ENCODE measurements at regions not wholly inside any gene's neighbourhood (a gene's known extent, or its start where the extent isn't known, plus 50 kb on each side); places are given as distances from the start of the nearest gene placed in this dataset.
"Not testable (repeated sequence)": the region's sequence is repeated elsewhere in the genome, so short reads cannot be mapped to it uniquely, and the experiment has no call there.

DNA sequence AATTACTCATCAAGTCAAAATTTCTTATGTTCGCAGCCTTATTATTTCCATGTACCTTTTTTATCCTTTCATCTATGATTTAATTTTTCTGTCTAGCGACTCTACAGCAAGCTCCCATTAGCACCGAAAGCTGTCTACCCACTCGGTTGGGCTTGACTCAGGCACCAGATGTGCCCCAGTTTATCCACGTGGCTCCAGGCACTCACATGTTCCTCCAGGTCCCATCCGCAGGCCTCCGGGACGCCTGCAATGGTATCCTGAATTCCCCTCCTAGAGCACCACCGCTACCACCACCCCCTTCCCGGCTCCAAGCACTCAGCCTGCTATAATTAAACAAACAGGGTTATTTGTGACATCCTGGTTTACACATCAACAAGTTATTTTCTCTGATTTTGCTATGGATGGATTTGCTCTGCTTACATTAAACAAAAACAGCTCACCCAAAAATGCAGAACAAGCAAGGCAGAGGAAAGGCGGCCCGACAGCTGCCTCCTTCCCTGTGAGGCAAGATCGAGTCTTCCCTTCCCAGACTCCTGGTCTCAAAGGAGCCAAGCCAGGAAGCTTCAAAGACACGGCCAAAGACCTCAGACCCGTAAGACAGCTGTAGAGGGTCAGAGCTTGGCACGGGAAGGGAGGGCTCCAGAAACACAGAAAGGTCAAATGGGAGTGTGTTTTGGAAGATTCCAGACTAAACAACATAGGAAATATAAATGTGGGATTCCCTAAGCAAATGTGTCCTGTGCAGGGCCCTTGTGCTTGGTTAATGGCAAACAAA is 253.8 kb downstream of the TTC8 start:
- no peak for DNase-seq

DNA sequence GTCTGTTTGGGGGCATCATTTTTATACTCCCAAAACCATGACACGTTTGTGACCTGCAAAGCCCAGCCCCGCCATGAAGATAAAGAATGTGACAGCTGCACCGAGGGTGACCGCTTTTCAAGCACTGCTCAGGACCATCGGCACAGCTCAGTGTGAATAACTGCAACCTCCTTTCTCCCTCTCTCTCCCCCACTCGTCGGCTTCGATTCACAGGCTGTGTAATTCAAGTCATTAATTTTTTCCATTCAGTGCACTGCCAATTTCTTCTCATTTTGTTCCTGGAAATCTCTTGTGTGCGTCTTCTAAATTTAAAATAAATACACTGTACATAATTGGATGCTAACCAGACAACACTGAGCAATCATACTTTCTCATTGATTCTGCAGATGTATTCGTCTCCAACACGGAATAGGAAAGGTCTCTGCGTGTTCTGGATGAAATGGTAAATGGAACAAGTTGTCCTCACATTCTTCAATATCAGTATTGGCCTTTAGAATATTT is 260.8 kb downstream of the TTC8 start:
- no peak for DNase-seq

DNA sequence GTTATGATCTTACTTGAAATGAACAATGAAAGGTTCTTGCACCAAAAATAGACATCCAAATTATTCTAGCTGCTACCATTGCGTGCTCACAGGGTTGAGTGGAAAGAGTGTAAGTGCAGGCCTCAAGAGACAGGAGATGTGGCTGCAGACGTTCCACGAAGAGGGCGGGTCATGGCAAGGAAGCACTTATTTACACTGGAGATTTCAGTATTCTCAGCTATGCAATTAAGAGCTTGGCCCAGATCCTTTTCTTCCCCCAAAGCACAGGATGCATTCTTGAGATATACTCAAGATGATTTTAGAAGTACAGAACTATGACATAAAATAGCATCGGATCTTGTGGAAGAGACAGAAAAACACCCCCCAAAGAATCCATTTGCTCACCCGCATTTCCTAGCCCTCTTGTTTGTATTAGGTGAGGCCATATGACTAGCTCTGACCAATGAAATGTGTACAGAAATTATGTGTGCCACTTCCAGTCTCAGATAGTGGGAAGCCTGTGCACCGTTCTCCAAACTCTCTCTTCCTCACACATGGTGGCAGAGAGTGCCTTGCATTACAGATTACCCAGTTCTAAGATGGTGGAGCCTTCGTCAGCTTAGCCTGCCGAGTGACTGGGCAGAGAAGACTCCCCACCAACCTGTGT is 261.4 kb downstream of the TTC8 start:
- no peak for DNase-seq

DNA sequence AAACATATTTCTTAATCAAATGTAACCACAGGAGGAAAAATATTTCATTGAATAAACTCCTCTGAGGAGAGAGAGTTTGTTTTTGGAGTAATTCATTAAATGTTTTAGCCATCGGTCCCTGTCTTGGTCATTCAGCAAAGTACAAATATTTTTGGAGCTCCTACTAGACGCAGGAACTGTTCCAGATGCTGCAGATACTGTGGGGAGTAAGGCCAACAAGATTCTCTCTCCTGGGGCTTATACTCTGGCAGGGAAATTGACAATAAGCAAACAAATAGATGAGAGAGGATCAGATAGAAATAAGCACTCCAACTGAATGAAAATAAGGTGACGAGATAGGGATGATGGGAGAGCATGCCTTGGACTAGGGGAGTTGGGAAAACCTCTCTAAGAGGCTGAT is 264.1 kb downstream of the TTC8 start:
- no peak for DNase-seq

DNA sequence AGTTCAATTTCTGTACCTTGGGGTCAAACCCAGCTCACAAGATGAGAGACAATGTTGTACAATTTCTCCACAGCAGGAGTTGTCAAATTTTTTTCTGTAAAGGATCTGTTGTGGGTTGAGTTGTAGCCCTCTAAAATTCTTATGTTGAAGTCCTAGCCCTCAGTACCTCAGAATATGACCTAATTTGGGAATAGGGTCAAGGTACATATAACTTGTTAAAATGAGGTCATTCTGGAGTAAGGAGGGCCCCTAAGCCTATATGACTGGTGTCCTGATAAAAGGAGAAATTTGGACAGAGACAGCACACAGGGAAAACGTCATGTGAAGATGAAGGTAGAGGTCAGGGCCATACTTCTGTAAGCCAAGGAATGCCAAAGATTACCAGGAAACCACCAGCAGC is 264.9 kb downstream of the TTC8 start:
- no peak for DNase-seq

DNA sequence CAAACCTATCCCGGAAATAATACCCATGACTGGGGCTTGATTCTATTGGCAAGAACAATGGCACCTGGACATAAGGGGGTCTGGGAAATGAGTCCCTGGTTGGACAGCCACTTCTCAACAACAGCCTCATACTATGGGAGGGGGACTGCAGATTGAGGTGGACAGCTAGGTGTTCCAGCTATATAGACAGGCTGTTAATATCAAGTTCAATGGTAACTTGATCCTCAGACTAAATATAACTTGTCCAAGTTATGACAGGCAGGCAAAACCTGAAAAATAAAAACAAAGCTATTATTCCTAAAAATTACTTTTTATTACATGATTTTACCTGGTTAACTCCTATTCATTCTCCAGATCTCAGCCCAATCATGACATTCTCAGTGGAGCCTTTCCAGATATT is 267.3 kb downstream of the TTC8 start:
- DNase-seq, result no peak

DNA sequence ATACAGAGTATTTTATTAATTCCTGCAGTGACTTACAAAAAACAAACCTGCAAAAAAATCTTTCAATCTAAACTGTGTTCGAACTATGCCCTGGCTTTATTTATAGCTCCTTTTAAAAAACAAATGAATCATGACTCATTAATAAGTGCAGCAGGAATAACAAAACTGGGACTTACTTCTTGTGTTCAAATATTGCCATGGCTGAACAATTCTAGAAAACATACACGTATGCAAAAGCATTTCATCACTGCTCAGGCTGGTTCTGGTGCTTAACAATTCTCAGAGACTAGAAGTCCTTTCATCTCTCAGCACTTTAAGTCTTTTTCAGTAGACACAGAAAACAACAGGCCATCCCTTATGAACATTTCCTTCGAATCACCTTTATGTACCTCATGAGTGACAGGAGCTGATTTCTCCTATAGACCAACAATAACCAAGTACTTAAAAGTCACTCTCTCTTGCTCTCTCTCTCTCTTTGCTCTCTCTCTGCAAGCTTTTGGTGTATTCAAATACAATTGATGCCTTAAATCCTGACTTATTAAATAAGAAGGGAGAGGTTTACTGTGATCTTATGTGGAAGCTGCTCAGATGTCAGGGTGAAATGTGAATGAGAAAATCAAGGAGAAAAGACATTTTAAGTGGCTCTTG is 268.8 kb downstream of the TTC8 start:
- DNase-seq, result no peak

DNA sequence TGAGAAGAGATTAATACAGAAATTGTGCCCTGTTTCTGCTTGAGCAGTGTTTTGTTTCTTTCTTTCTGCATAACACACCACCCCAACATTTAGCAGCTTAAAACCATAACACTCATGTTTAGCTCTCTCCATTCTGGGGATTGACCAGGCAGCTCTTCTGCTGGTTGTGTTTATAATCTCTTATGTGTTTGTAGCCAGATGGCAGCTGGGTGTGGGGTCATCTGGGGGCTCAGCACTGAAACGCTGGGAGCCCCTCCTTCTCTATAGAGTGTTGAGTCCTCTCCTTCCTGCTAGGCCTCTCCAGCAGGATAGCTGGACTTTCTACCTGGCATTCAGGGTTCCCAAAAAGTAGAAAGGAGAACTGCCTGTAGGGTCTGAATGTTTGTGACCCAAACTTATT is 270.6 kb downstream of the TTC8 start:
- no peak for DNase-seq

DNA sequence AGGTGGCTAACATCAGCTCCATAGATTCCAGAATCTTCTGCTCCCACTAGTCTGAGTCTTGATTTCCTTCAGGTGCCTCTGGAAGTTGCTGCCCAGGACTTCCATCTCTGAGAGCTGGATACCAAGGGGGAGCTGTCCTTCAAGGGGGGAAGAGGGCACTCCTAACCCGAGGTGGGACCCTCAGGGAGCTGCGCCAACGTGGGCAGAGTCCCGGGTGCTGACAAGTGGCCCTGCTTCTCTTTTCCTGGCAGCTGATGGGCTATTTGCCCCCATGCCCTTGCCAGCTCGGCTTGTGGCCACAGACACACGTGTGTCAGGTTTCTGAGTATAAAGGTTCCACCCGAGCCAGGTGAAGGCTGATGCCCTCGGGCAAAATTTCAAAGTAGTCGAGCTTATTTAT is 272.5 kb downstream of the TTC8 start:
- DNase-seq, result no peak

DNA sequence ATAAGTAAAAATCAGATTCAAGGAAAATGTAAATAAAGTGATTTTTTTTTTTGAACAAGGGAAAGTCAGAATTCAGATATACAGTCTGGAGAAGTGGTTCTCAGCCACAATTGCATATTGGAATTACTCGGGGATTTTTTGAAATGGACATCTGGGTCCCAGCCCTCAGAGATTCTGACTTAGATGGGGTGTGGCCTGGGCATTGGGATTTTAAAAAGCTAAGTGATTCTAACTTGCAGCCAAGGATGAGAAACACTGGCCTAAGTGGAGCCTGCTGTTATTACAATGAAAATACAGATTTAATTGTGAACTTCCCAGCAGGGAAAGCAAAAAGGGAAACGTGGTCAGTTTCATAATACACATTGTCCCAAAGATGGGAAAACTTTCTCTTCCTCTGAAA is 273.8 kb downstream of the TTC8 start:
- no peak for DNase-seq

DNA sequence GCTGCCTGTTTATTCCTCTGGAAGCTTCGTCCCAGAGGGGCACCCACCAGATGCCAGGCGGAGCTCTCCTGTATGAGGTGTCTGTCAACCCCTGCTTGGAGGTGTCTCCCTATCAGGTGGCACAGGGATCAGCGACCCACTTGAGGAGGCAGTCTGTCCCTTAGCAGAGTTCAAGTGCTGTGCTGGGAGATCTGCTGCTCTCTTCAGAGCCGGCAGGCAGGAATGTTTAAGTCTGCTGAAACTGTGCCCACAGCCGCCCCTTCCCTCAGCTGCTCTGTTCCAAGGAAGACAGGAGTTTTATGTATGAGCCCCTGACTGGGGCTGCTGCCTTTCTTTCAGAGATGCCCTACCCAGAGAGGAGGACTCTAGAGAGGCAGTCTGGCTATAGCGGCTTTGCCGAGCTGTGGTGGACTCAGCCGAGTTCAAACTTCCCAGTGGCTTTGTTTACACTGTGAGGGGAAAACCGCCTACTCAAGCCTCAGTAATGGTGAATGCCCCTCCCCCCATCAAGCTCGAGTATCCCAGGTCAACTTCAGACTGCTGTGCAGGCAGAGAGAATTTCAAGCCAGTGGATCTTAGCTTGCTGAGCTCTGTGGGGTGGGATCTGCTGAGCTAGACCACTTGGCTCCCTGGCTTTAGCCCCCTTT is 279.8 kb downstream of the TTC8 start:
- not testable (repeated sequence) for DNase-seq

DNA sequence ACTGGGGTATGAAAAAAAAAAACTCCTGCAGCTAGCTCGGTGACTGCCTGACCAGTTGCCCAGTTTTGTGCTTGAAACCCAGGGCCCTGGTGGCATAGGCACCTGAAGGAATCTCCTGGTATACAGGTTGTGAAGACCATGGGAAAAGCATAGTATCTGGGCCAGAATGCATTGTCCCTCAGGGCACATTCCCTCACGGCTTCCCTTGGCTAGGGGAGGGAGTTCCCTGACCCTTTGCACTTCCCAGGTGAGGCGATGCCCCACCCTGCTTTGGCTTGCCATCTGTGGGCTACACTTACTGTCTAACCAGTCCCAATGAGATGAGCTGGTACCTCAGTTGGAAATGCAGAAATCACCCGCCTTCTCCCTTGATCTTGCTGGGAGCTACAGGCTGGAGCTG is 280.4 kb downstream of the TTC8 start:
- not testable (repeated sequence) for DNase-seq

Measured in stimulated activated CD4-positive, alpha-beta T cell treated with anti-CD3 and anti-CD28 coated beads, Interleukin-1b, Interleukin-23, amount 100 ng/mL, for 48 hours (primary cell).